Endothelial cell of umbilical vein (primary cell): ENCODE measurements at regions not wholly inside any gene's neighbourhood (a gene's known extent, or its start where the extent isn't known, plus 50 kb on each side); places are given as distances from the start of the nearest gene placed in this dataset.
"Not testable (repeated sequence)": the region's sequence is repeated elsewhere in the genome, so short reads cannot be mapped to it uniquely, and the experiment has no call there.

ENCODE experiments used
- BruUV-seq: library from RNA; stranded (reverse); fragments of 400-500 nt; replicated peaks from 2 replicates; lab custom pipeline; 2021; lab: Mats Ljungman, UMichigan
- CTCF ChIA-PET: fragments of 300-600, 350-600 bp; sonication (Branson Sonifier 250); formaldehyde crosslinking; loops from one replicate; lab custom pipeline; 2021; ENCODE audit warnings: antibody characterized with exemption, inconsistent platforms; lab: Charles Lee
- POLR2A ChIA-PET: fragments of 300-600, 350-600 bp; sonication (Branson Sonifier 250); formaldehyde crosslinking; loops from one replicate; lab custom pipeline; 2021; ENCODE audit warnings: antibody characterized with exemption, inconsistent platforms; lab: Charles Lee
- DNase-seq: peaks from one replicate; pipeline ENCODE4 v3.0.0-alpha.2; 2011; ENCODE audit warnings: low read depth, low spot score
- FAIRE-seq: peaks from 2 replicates; lab custom pipeline; 2011; peaks lifted over from hg19 to GRCh38; lab: Jason Lieb, UNC
- H2AFZ ChIP-seq: 2 replicates; pipeline ENCODE4 v1.6.0; 2012; ENCODE audit warnings: low read depth, low read length, control low read depth, inconsistent platforms
- H3K27ac ChIP-seq: 2 replicates; pipeline ENCODE4 v1.5.1; 2011; ENCODE audit warnings: low read depth, mild to moderate bottlenecking, control low read depth, low read length, moderate library complexity; ENCODE audit not compliant: insufficient read depth
- H3K27me3 ChIP-seq, 2 experiments: 2 replicates each; pipeline versions ENCODE4 v1.6.0 to v1.6.1; 2011; ENCODE audit warnings: low read length in 2 of 2, mixed read lengths in 1 of 2; ENCODE audit not compliant: control insufficient read depth in 2 of 2, insufficient read depth in 2 of 2
- H3K36me3 ChIP-seq, 2 experiments: 2 replicates in 1 of 2; 3 replicates in 1 of 2; pipeline ENCODE4 v1.5.1; 2011; ENCODE audit warnings: low read length in 2 of 2, mild to moderate bottlenecking in 1 of 2, moderate library complexity in 1 of 2; ENCODE audit not compliant: control insufficient read depth in 2 of 2, insufficient read depth in 2 of 2; ENCODE audit errors: extremely low read depth in 1 of 2
- H3K4me1 ChIP-seq: 3 replicates; pipeline ENCODE4 v1.5.1; 2011; ENCODE audit warnings: mild to moderate bottlenecking, low read length; ENCODE audit not compliant: control insufficient read depth, insufficient read depth; ENCODE audit errors: extremely low read depth
- H3K4me2 ChIP-seq: 2 replicates; pipeline ENCODE4 v1.6.1; 2011; ENCODE audit warnings: low read length, control low read depth, mixed read lengths; ENCODE audit not compliant: insufficient read depth
- H3K4me3 ChIP-seq, 3 experiments: fragments of 200-600 bp in 1 of 3; sonication (generic), shearing (Covaris generic) in 1 of 3; replicated peaks in 1 of 3; 2 replicates each; pipeline ENCODE4 v1.5.1; 2011 to 2016; ENCODE audit warnings: control low read depth in 3 of 3, low read length in 3 of 3, mild to moderate bottlenecking in 2 of 3, inconsistent platforms in 1 of 3, low read depth in 1 of 3, moderate library complexity in 1 of 3; ENCODE audit not compliant: insufficient read depth in 1 of 3
- H3K79me2 ChIP-seq: 2 replicates; pipeline ENCODE4 v1.6.0; 2012; ENCODE audit warnings: low read length, inconsistent platforms; ENCODE audit not compliant: control insufficient read depth, insufficient read depth
- H3K9ac ChIP-seq: replicated peaks from 2 replicates; pipeline ENCODE3; 2011; ENCODE audit warnings: low read length, control low read depth; ENCODE audit not compliant: insufficient read depth; ENCODE audit errors: extremely low read depth
- H3K9me1 ChIP-seq: replicated peaks from 3 replicates; pipeline ENCODE4 v1.6.0; 2011; ENCODE audit warnings: mild to moderate bottlenecking, low read length; ENCODE audit not compliant: control insufficient read depth, insufficient read depth; ENCODE audit errors: extremely low read depth
- H3K9me3 ChIP-seq: replicated peaks from 2 replicates; pipeline ENCODE4 v1.5.1; 2012; ENCODE audit warnings: low read length, inconsistent platforms; ENCODE audit not compliant: control insufficient read depth, insufficient read depth
- H4K20me1 ChIP-seq: replicated peaks from 2 replicates; pipeline ENCODE3; 2011; ENCODE audit warnings: mild to moderate bottlenecking, low read length; ENCODE audit not compliant: control insufficient read depth, insufficient read depth; ENCODE audit errors: extremely low read depth
- EZH2 ChIP-seq: IDR thresholded peaks from 2 replicates; pipeline ENCODE4 v1.6.1; 2012; ENCODE audit warnings: borderline replicate concordance, low read depth, mild to moderate bottlenecking, moderate library complexity, low read length, inconsistent platforms; ENCODE audit not compliant: severe bottlenecking
- FOS ChIP-seq: IDR thresholded peaks from 2 replicates; pipeline ENCODE4 v1.6.1; 2011; ENCODE audit warnings: mild to moderate bottlenecking, low read length, moderate library complexity, borderline replicate concordance; ENCODE audit not compliant: insufficient read depth
- GATA2 ChIP-seq: IDR thresholded peaks from 2 replicates; pipeline ENCODE4 v1.7.0; 2011; ENCODE audit warnings: low read depth, mild to moderate bottlenecking, moderate library complexity, mixed read lengths, low read length; ENCODE audit not compliant: insufficient read length, insufficient read depth
- JUN ChIP-seq: IDR thresholded peaks from 2 replicates; pipeline ENCODE4 v1.6.1; 2011; ENCODE audit warnings: borderline replicate concordance, low read depth; ENCODE audit not compliant: insufficient read length, insufficient read depth
- MYC ChIP-seq: IDR thresholded peaks from one replicate; pipeline ENCODE4 v1.6.1; 2011; ENCODE audit warnings: mild to moderate bottlenecking, low read depth, low read length
- POLR2A ChIP-seq: IDR thresholded peaks from 2 replicates; pipeline ENCODE4 v1.6.1; 2012; ENCODE audit warnings: low read depth, mild to moderate bottlenecking, control low read depth, low read length
- POLR2AphosphoS5 ChIP-seq: IDR thresholded peaks from 2 replicates; pipeline ENCODE4 v1.6.1; 2012; ENCODE audit warnings: low read depth, mild to moderate bottlenecking, control low read depth, low read length, moderate library complexity; ENCODE audit not compliant: insufficient read depth
- dilution Hi-C: fragments of 300-500 bp; cut with MboI; formaldehyde crosslinking; loops from one replicate; pipeline ENCODE4 v1.15.0; 2019; ENCODE audit warnings: low sequenced_read_pairs; ENCODE audit not compliant: extremely low pct_ligation_motif_present
- intact Hi-C: fragments of 100-400 bp; cut with micrococcal nuclease; formaldehyde crosslinking; loops from one replicate; pipeline ENCODE4 v1.10.0; 2022
- TF ChIP-seq, protein P1 (sequence below), 2 donors: IDR thresholded peaks; 1 replicate in 1 of 2; 2 replicates in 1 of 2; pipeline ENCODE4 v1.5.1; 2011; ENCODE audit warnings: low read length in 2 of 2, mild to moderate bottlenecking in 2 of 2, moderate library complexity in 2 of 2, control low read depth in 1 of 2, inconsistent platforms in 1 of 2, low read depth in 1 of 2; ENCODE audit not compliant: insufficient read depth in 1 of 2; ENCODE audit errors: extremely low read depth in 1 of 2
- TF ChIP-seq, protein P2 (sequence below): IDR thresholded peaks from 2 replicates; pipeline ENCODE4 v1.6.1; 2011; ENCODE audit not compliant: insufficient read depth, insufficient read length

GRCh38 chr10:31664803-31665202 is 263.8 kb downstream of the ARHGAP12 start:
- BruUV-seq: no TSS peak
- Histone ChIP-seq H3K36me3 (no peaks in the 10 kb centered on the region), H4K20me1 (no peaks in the 10 kb centered on the region), H3K4me1 (no peaks in the 10 kb centered on the region), H2AFZ (no peak overlapping the region), H3K9me3 (no peaks in the 10 kb centered on the region), H3K4me3 (no peak overlapping the region), H3K27me3 (peaks cover 0 to 5% of the 10 kb centered on the region in 2 experiments), H3K79me2 (no peaks in the 10 kb centered on the region), H3K9me1 (no peaks in the 10 kb centered on the region), H3K4me2 (no peak overlapping the region), H3K27ac (no peak overlapping the region), H3K9ac (no peak overlapping the region)
- intact Hi-C loops (no loop called here), dilution Hi-C loops (no loop called here)
- DNase-seq: no peak
- CTCF ChIA-PET: no interaction called here
- TF ChIP-seq EZH2: no peak
- TF ChIP-seq JUN: no peak
- no peak for TF ChIP-seq MYC
- TF ChIP-seq, protein P1, sequence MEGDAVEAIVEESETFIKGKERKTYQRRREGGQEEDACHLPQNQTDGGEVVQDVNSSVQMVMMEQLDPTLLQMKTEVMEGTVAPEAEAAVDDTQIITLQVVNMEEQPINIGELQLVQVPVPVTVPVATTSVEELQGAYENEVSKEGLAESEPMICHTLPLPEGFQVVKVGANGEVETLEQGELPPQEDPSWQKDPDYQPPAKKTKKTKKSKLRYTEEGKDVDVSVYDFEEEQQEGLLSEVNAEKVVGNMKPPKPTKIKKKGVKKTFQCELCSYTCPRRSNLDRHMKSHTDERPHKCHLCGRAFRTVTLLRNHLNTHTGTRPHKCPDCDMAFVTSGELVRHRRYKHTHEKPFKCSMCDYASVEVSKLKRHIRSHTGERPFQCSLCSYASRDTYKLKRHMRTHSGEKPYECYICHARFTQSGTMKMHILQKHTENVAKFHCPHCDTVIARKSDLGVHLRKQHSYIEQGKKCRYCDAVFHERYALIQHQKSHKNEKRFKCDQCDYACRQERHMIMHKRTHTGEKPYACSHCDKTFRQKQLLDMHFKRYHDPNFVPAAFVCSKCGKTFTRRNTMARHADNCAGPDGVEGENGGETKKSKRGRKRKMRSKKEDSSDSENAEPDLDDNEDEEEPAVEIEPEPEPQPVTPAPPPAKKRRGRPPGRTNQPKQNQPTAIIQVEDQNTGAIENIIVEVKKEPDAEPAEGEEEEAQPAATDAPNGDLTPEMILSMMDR (IDR thresholded peaks at IDR 0.05; ENCODE audit: extremely low read depth in 1 of 2, insufficient read depth in 1 of 2, low read depth in 1 of 2, low read length in 2 of 2): no peak
- TF ChIP-seq POLR2A: no peak
- no peak for TF ChIP-seq FOS
- no peak for TF ChIP-seq GATA2
- TF ChIP-seq, protein P2, sequence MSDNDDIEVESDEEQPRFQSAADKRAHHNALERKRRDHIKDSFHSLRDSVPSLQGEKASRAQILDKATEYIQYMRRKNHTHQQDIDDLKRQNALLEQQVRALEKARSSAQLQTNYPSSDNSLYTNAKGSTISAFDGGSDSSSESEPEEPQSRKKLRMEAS: no peak
- TF ChIP-seq POLR2AphosphoS5: no peak
- FAIRE-seq: no peak
- POLR2A ChIA-PET: no interaction called here

DNA sequence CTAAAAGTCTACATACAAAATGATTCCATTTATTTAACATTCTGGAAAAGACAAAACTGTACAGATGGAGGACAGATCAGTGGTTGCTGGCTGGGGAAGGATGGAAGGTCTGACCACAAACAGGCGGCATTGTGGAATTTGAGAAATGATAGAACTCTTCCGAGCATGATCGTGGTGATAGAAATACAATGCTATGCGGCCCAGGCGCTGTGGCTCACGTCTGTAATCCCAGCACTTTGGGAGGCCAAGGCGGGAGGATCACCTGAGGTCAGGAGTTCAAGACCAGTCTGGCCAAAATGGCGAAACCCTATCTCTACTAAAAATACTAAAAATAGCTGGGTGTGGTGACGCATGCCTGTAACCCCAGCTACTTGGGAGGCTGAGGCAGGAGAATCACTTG is 264.6 kb downstream of the ARHGAP12 start:
- CTCF ChIA-PET, dilution Hi-C loops, BruUV-seq, H3K9me1 ChIP-seq, intact Hi-C loops, H3K27me3 ChIP-seq, H3K79me2 ChIP-seq, H3K9me3 ChIP-seq, H3K4me2 ChIP-seq, H3K4me1 ChIP-seq, H3K9ac ChIP-seq, H4K20me1 ChIP-seq, H3K27ac ChIP-seq, H2AFZ ChIP-seq, H3K4me3 ChIP-seq, POLR2A ChIA-PET, H3K36me3 ChIP-seq, FAIRE-seq, DNase-seq: not testable (repeated sequence)
